Neural progenitor cell (in vitro differentiated cells): ENCODE measurements at regions not wholly inside any gene's neighbourhood (a gene's known extent, or its start where the extent isn't known, plus 50 kb on each side); places are given as distances from the start of the nearest gene placed in this dataset.
"Not testable (repeated sequence)": the region's sequence is repeated elsewhere in the genome, so short reads cannot be mapped to it uniquely, and the experiment has no call there.

Source experiments
- DNase-seq: peaks from one replicate; pipeline ENCODE4 v3.0.0-alpha.2; 2016; ENCODE audit warnings: low spot score
- H2AFZ ChIP-seq: fragments of 200-600 bp; sonication (generic); replicated peaks from 2 replicates; pipeline ENCODE4 v1.6.1; 2016; ENCODE audit warnings: antibody characterized with exemption
- H3F3A ChIP-seq: fragments of 200-600 bp; sonication (generic); 2 replicates; pipeline ENCODE4 v1.6.1; 2016; ENCODE audit warnings: antibody characterized with exemption, low read depth
- H3K27ac ChIP-seq: fragments of 200-600 bp; sonication (generic); 2 replicates; pipeline ENCODE4 v1.5.1; 2016; ENCODE audit warnings: mild to moderate bottlenecking
- H3K27me3 ChIP-seq: fragments of 200-600 bp; sonication (generic); 2 replicates; pipeline ENCODE4 v1.6.1; 2016; ENCODE audit warnings: mild to moderate bottlenecking, moderate library complexity
- H3K36me3 ChIP-seq: fragments of 200-600 bp; sonication (generic); 2 replicates; pipeline ENCODE4 v1.5.1; 2016
- H3K4me1 ChIP-seq: fragments of 200-600 bp; sonication (generic); 2 replicates; pipeline ENCODE4 v1.6.1; 2016; ENCODE audit warnings: mixed run types
- H3K4me2 ChIP-seq: fragments of 200-600 bp; sonication (generic); 2 replicates; pipeline ENCODE4 v1.6.1; 2016
- H3K4me3 ChIP-seq: fragments of 200-600 bp; sonication (generic); 2 replicates; pipeline ENCODE4 v1.5.1; 2016
- H3K79me2 ChIP-seq: fragments of 200-600 bp; sonication (generic); 2 replicates; pipeline ENCODE4 v1.6.1; 2016; ENCODE audit warnings: low read depth
- H3K9ac ChIP-seq: fragments of 200-600 bp; sonication (generic); 2 replicates; pipeline ENCODE4 v1.6.1; 2016
- H3K9me3 ChIP-seq: fragments of 200-600 bp; sonication (generic); 2 replicates; pipeline ENCODE4 v1.5.1; 2016; ENCODE audit warnings: low read depth
- H4K20me1 ChIP-seq: fragments of 200-600 bp; sonication (generic); 2 replicates; pipeline ENCODE4 v1.6.1; 2016; ENCODE audit warnings: low read depth
- H3K27ac Mint-ChIP-seq: 3 replicates; pipeline ENCODE4 v1.8.0; 2021; ENCODE audit warnings: mixed read lengths
- H3K27me3 Mint-ChIP-seq: 2 replicates; pipeline ENCODE4 v1.8.0; 2022; ENCODE audit warnings: low read depth, mild to moderate bottlenecking, inconsistent platforms, moderate library complexity, mixed read lengths; ENCODE audit not compliant: insufficient read depth
- H3K36me3 Mint-ChIP-seq: 3 replicates; pipeline ENCODE4 v1.8.0; 2021; ENCODE audit warnings: mixed read lengths
- H3K4me1 Mint-ChIP-seq: 3 replicates; pipeline ENCODE4 v1.8.0; 2021; ENCODE audit warnings: mixed read lengths
- H3K4me3 Mint-ChIP-seq: 3 replicates; pipeline ENCODE4 v1.8.0; 2021; ENCODE audit warnings: mild to moderate bottlenecking, moderate library complexity, mixed read lengths
- H3K9me3 Mint-ChIP-seq: 3 replicates; pipeline ENCODE4 v1.8.0; 2020; ENCODE audit warnings: mixed read lengths
- CTCF ChIP-seq: fragments of 200-600 bp; sonication (generic); IDR thresholded peaks from 2 replicates; pipeline ENCODE4 v1.5.1; 2017; ENCODE audit warnings: antibody characterized with exemption, mild to moderate bottlenecking
- EZH2 ChIP-seq: fragments of 200-600 bp; sonication (generic); IDR thresholded peaks from 2 replicates; pipeline ENCODE4 v1.6.1; 2017; ENCODE audit warnings: antibody characterized with exemption, mild to moderate bottlenecking, moderate library complexity
- EZH2phosphoT487 ChIP-seq: fragments of 200-600 bp; sonication (generic); IDR thresholded peaks from 2 replicates; pipeline ENCODE4 v1.6.1; 2017; ENCODE audit warnings: antibody characterized with exemption

GRCh38 chr5:25181249-25181648, 536.5 kb upstream of the CDH10 start:
- Mint-ChIP-seq H3K27me3 (peaks cover 3% of the 10 kb centered on the region), H3K36me3 (no peaks in the 10 kb centered on the region), H3K4me1 (no peaks in the 10 kb centered on the region), H3K9me3 (peaks cover 8% of the 10 kb centered on the region), H3K27ac (no peak overlapping the region), H3K4me3 (no peak overlapping the region)
- H3K9ac ChIP-seq, result no peak overlapping the region
- no peak overlapping the region for H2AFZ ChIP-seq
- H4K20me1 ChIP-seq, result no peaks in the 10 kb centered on the region
- H3K4me1 ChIP-seq, result no peaks in the 10 kb centered on the region
- no peak overlapping the region for H3K4me2 ChIP-seq
- no peaks in the 10 kb centered on the region for H3K27me3 ChIP-seq
- TF ChIP-seq CTCF (no peak), EZH2 (no peak), EZH2phosphoT487 (no peak)
- no peak overlapping the region for H3K4me3 ChIP-seq
- peak; percentile 50 for DNase-seq
- no peaks in the 10 kb centered on the region for H3F3A ChIP-seq
- H3K79me2 ChIP-seq, result no peaks in the 10 kb centered on the region
- no peaks in the 10 kb centered on the region for H3K36me3 ChIP-seq
- H3K9me3 ChIP-seq, result no peaks in the 10 kb centered on the region
- no peak overlapping the region for H3K27ac ChIP-seq

GRCh38 chr5:25162616-25163015, 517.8 kb upstream of the CDH10 start:
- H3K36me3 Mint-ChIP-seq, H3K9me3 ChIP-seq, H3F3A ChIP-seq, H3K4me2 ChIP-seq, H3K4me1 Mint-ChIP-seq, H3K9ac ChIP-seq, DNase-seq, H3K4me3 Mint-ChIP-seq, H3K27me3 Mint-ChIP-seq, H3K4me3 ChIP-seq, H3K27ac Mint-ChIP-seq, H3K9me3 Mint-ChIP-seq, H3K4me1 ChIP-seq, H3K27ac ChIP-seq, H3K79me2 ChIP-seq, H4K20me1 ChIP-seq, H2AFZ ChIP-seq, H3K27me3 ChIP-seq, H3K36me3 ChIP-seq: not testable (repeated sequence)

- Histone ChIP-seq H3K4me1 (no peaks in the 10 kb centered on the region), H2AFZ (no peak overlapping the region), H4K20me1 (no peaks in the 10 kb centered on the region), H3K27me3 (no peaks in the 10 kb centered on the region), H3K9me3 (no peaks in the 10 kb centered on the region), H3K27ac (no peak overlapping the region), H3K4me2 (no peak overlapping the region), H3K4me3 (no peak overlapping the region), H3K36me3 (no peaks in the 10 kb centered on the region), H3K79me2 (no peaks in the 10 kb centered on the region), H3F3A (no peaks in the 10 kb centered on the region), H3K9ac (no peak overlapping the region)
- H3K4me1 Mint-ChIP-seq, result no peaks in the 10 kb centered on the region
- H3K27me3 Mint-ChIP-seq, result peaks cover 4% of the 10 kb centered on the region
- H3K27ac Mint-ChIP-seq, result no peak overlapping the region
- H3K9me3 Mint-ChIP-seq, result peaks cover 5% of the 10 kb centered on the region
- TF ChIP-seq CTCF, result no peak
- no peak for TF ChIP-seq EZH2phosphoT487
- no peak for TF ChIP-seq EZH2
- no peak overlapping the region for H3K4me3 Mint-ChIP-seq
- H3K36me3 Mint-ChIP-seq, result no peaks in the 10 kb centered on the region
- DNase-seq, result no peak
Observed at GRCh38 chr5:25160891-25161290, 516.1 kb upstream of the CDH10 start.

- TF ChIP-seq EZH2phosphoT487, result no peak
- no peak for TF ChIP-seq EZH2
- no peak for TF ChIP-seq CTCF
- H3K4me3 Mint-ChIP-seq, result no peak overlapping the region
- H3K4me1 Mint-ChIP-seq, result no peaks in the 10 kb centered on the region
Observed at GRCh38 chr5:25150819-25151218, 506.0 kb upstream of the CDH10 start.

More at GRCh38 chr5:25150819-25151218, 506.0 kb upstream of the CDH10 start:
- no peak overlapping the region for H3K27ac Mint-ChIP-seq
- Histone ChIP-seq H3K27me3 (no peaks in the 10 kb centered on the region), H3K36me3 (no peaks in the 10 kb centered on the region), H3K4me2 (no peak overlapping the region), H4K20me1 (no peaks in the 10 kb centered on the region), H3K79me2 (no peaks in the 10 kb centered on the region), H3K9me3 (peaks cover 7% of the 10 kb centered on the region), H3K4me1 (no peaks in the 10 kb centered on the region), H3F3A (no peaks in the 10 kb centered on the region), H2AFZ (no peak overlapping the region), H3K4me3 (no peak overlapping the region), H3K9ac (no peak overlapping the region), H3K27ac (no peak overlapping the region)
- H3K36me3 Mint-ChIP-seq, result no peaks in the 10 kb centered on the region
- DNase-seq, result no peak
- H3K9me3 Mint-ChIP-seq, result peaks cover 3% of the 10 kb centered on the region
- peaks cover 2% of the 10 kb centered on the region for H3K27me3 Mint-ChIP-seq
